HUES6 (cell line): ENCODE measurements at regions not wholly inside any gene's neighbourhood (a gene's known extent, or its start where the extent isn't known, plus 50 kb on each side); places are given as distances from the start of the nearest gene placed in this dataset.

Source experiments
- H3K27ac ChIP-seq: 2 replicates; pipeline ENCODE4 v1.7.0; 2013; ENCODE audit warnings: low read depth, mild to moderate bottlenecking, low read length, inconsistent platforms
- H3K27me3 ChIP-seq: 2 replicates; pipeline ENCODE4 v1.6.1; 2013; ENCODE audit warnings: low read length; ENCODE audit not compliant: control insufficient read depth, insufficient read depth
- H3K36me3 ChIP-seq: 2 replicates; pipeline ENCODE4 v1.6.1; 2013; ENCODE audit warnings: low read length; ENCODE audit not compliant: control insufficient read depth, insufficient read depth
- H3K4me1 ChIP-seq: 2 replicates; pipeline ENCODE4 v1.6.1; 2013; ENCODE audit warnings: low read length; ENCODE audit not compliant: control insufficient read depth, insufficient read depth
- H3K4me3 ChIP-seq: 2 replicates; pipeline ENCODE4 v1.5.1; 2013; ENCODE audit warnings: low read depth, low read length
- H3K9ac ChIP-seq: one replicate; pipeline ENCODE4 v1.6.1; 2013; ENCODE audit warnings: mild to moderate bottlenecking, low read length
- H3K9me3 ChIP-seq: 2 replicates; pipeline ENCODE4 v1.6.1; 2013; ENCODE audit warnings: low read depth, low read length; ENCODE audit not compliant: control insufficient read depth, insufficient read depth

DNA sequence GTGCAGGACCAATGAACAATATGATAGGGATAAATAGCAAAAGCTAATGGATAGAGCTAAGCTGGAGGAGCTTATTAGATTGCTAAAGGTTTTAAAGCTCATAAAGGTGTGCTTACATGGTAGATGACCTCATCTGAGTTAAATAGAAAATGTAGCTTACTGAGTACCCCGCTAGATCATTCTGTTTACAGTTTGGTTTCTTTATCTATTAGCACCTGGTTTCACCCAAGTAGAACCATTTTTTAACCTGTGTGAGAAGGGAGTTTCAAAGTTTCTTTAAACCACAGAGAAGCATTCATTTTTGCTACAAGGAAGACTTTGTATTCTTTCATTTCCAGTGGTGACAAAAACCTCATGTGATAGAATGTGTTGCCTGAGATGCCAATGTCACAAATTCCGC lies 1778.0 kb downstream of the LRRC4C start:
- Histone ChIP-seq H3K4me1 (peaks cover 8% of the 10 kb centered on the region), H3K27me3 (no peaks in the 10 kb centered on the region), H3K9me3 (peaks cover 6% of the 10 kb centered on the region), H3K36me3 (no peaks in the 10 kb centered on the region), H3K27ac (no peak overlapping the region), H3K9ac (no peak overlapping the region), H3K4me3 (no peak overlapping the region)

DNA sequence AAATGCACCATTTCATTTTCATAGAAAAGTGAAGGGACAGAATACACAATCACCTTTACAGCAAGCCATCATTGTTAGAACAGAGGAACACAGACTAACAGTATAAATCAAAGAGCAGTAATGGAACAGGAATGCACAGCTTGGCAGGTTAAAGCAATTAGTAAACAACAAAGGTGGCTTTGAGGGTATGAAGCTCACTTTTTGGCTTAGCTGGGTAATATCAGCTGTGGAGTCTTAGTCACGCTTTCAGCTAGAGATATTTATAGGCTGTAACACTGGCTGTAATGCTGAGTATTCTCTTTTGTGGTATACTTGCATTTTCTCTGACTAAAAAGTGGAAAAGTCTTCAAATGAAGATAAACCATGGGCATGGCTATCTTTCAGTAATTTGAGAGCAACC lies 1780.5 kb downstream of the LRRC4C start:
- Histone ChIP-seq H3K36me3 (no peaks in the 10 kb centered on the region), H3K27ac (no peak overlapping the region), H3K9ac (no peak overlapping the region), H3K9me3 (peaks cover 6% of the 10 kb centered on the region), H3K4me3 (no peak overlapping the region), H3K27me3 (no peaks in the 10 kb centered on the region), H3K4me1 (peaks cover 8% of the 10 kb centered on the region)

DNA sequence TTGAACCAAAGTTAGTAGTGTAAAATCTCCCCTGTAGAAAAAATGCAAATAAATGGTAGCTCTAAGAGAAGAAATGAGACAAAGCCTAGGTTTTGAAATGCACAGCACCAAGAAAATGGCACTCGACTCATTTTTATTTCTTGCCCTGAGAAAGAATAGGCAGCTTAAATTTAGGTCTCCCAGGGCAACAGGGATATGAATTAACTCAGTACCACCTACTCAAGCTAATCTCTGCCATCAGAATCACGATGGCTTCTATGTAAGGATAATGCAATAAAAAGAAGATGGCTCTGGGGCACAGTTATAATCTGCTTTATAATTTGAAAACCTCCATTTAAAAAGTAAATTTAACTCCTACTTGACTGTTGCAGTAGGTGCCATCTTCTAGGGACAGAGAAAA lies 1784.3 kb downstream of the LRRC4C start:
- H3K4me3 ChIP-seq: no peak overlapping the region
- H3K27me3 ChIP-seq: no peaks in the 10 kb centered on the region
- H3K9me3 ChIP-seq: peaks cover 6% of the 10 kb centered on the region
- H3K4me1 ChIP-seq: no peaks in the 10 kb centered on the region
- H3K27ac ChIP-seq: no peak overlapping the region
- no peaks in the 10 kb centered on the region for H3K36me3 ChIP-seq
- no peak overlapping the region for H3K9ac ChIP-seq

DNA sequence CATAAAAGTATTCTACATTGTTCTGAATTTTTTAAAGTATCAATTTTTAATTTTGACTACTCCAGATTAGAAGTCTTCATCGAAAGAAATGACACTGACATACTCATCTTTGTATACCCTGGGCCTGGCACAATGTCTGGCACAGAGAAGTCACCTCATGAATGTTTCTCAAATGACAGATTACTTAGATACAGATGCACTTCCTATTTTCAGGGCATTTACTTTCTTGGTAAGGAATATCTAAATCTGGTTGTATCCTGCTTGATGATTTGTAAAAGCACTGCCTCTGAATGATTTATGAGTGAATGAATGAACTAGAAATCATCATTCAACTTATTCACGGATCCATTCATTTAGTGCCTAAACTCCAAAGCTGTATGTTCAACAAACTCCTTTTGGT lies 1784.7 kb downstream of the LRRC4C start:
- no peaks in the 10 kb centered on the region for H3K36me3 ChIP-seq
- H3K9ac ChIP-seq: no peak overlapping the region

DNA sequence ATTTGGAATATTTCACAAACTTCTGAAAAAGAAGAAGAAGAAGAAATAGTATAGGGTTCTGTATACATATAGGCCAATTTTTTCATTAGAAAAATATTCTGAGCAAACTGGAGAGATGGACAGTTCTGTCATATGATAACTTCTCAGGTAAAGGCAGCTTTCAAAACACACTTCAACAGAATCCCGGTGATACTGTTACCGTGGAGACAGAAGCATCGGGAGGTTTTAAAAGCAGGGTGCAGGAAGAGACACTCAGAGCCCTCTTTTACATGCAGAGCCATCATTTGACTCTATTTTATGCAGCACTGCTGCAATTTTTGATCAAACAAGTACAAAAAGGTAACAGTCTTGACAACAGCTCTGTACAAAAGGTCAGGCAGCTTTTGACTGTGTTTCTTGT lies 1785.4 kb downstream of the LRRC4C start:
- Histone ChIP-seq H3K4me1 (no peaks in the 10 kb centered on the region), H3K9ac (no peak overlapping the region), H3K36me3 (no peaks in the 10 kb centered on the region), H3K27me3 (no peaks in the 10 kb centered on the region), H3K4me3 (no peak overlapping the region), H3K9me3 (no peaks in the 10 kb centered on the region), H3K27ac (no peak overlapping the region)

More for the DNA sequence above, 1784.7 kb downstream of the LRRC4C start:
- Histone ChIP-seq H3K27ac (no peak overlapping the region), H3K27me3 (no peaks in the 10 kb centered on the region), H3K9me3 (peaks cover 2% of the 10 kb centered on the region), H3K4me3 (no peak overlapping the region), H3K4me1 (no peaks in the 10 kb centered on the region)

DNA sequence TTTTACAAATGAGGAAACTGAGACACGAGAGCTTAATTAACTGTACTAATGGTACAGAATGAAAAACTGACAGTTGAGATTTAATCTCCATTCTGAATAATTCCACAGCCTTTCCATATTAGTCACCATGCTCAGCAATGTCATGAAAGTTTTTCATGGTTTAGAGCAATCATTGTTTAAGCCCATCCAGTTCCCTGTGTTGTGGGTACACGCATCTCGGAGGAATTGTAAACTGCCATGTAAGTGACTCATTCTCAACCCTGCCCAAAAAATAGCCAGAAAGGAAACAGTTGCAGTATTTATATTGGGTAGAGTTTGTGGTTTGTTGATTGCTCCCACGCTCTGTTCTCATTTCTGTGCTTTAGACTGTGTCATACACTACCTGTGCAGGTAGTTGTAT lies 1790.8 kb downstream of the LRRC4C start:
- H3K9ac ChIP-seq: no peak overlapping the region
- no peak overlapping the region for H3K27ac ChIP-seq
- no peak overlapping the region for H3K4me3 ChIP-seq
- H3K27me3 ChIP-seq: no peaks in the 10 kb centered on the region
- H3K36me3 ChIP-seq: no peaks in the 10 kb centered on the region
- no peaks in the 10 kb centered on the region for H3K4me1 ChIP-seq
- H3K9me3 ChIP-seq: peaks cover 5% of the 10 kb centered on the region; the same call in 1 of the 2 replicates

DNA sequence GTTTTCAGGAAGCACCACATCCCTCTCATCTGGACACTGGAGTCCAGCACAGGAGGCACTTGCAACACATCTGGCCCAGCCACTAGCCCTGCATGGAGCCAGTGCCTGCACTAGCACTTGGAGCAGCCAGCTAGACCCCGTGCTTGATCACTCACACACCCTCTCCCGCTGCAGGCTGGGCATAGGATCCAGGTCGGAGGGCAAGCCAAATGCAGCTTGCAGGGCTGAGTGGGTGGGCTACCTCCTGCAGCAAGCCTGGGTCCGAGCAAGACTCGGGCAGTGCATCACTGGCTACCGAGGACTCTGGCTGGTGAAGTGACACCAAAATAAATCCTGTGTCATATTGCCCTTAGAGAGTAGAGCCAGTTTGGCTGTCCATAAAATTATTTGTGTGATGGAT lies 1795.4 kb downstream of the LRRC4C start:
- Histone ChIP-seq H3K36me3 (no peaks in the 10 kb centered on the region), H3K27me3 (no peaks in the 10 kb centered on the region), H3K4me1 (no peaks in the 10 kb centered on the region), H3K27ac (no peak overlapping the region), H3K4me3 (no peak overlapping the region), H3K9ac (no peak overlapping the region), H3K9me3 (peaks cover 9% of the 10 kb centered on the region; the same call in 1 of the 2 replicates)

DNA sequence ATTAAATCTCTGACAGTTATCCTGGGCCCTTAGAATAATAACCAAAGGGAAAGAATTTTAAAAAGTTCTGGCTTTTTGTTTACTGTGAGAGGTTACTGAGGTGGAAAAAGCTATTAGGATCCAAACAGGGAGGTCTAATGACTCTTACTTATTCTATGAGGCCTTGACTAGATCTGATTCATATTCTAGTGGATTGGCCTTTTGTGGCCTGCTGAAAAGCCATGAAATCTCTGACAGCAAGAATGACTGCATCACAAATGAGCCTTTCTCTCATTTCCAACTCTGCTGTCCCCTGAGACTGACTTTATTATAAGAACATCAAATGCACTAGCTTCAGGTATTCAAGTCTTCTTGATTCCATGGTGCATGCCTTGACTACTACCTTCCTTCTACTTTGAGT lies 1797.6 kb downstream of the LRRC4C start:
- Histone ChIP-seq H3K9ac (no peak overlapping the region), H3K4me3 (no peak overlapping the region), H3K27ac (no peak overlapping the region), H3K36me3 (no peaks in the 10 kb centered on the region), H3K27me3 (no peaks in the 10 kb centered on the region), H3K4me1 (no peaks in the 10 kb centered on the region), H3K9me3 (peaks cover 9% of the 10 kb centered on the region; the same call in 1 of the 2 replicates)

DNA sequence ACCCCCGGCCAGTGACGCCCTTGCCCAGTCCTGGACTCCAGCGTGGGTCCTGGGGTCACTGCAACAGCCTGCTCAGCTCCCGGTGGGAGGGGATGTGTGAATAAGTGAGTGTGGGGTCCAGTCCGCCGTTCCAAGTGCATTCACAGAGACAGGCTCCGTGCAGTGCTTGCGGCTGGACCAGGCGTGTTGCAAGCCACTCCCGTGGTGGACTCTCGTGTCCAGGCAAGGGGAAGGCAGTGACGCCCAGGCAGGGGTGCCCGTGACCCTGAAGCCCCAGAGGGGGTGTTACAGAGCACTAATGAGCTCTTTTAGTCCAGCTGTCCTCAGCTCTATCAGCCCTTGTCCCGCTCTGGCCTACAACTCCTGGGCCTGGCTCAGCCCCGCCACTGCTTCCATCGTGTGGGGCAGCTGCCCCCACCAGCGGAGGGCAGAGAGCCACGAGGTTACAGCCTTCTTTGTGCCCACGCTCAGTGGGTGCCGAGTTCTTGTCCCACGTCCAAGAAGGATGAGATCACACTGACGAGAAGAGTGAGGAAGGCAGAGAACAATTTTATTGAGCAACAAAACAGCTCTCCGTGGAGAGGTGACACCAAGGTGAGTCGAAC lies 1807.5 kb downstream of the LRRC4C start:
- Histone ChIP-seq H3K9me3 (no peaks in the 10 kb centered on the region), H3K4me3 (no peak overlapping the region), H3K9ac (no peak overlapping the region), H3K27ac (no peak overlapping the region), H3K4me1 (no peaks in the 10 kb centered on the region), H3K36me3 (no peaks in the 10 kb centered on the region), H3K27me3 (no peaks in the 10 kb centered on the region)

DNA sequence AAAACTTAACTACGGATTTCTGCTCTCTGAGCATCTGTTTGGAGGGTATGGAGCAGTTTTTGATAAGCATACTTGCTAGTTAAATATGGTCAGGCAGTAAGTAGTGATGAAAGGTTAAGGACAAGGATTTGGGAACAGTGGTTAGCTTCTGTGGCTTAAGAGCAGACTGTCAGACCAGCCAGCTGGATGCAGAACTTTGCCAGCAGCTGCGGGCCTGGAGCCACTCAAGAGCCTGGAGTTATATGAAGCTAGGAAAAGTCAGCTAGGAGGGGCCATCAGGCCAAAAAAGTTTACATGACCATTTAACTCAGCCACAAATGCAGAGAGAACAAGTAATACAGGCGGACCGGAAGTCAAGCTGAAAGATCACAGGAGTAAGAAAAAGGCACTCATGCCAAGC lies 1817.7 kb downstream of the LRRC4C start:
- no peak overlapping the region for H3K4me3 ChIP-seq
- H3K4me1 ChIP-seq: no peaks in the 10 kb centered on the region
- no peak overlapping the region for H3K27ac ChIP-seq
- no peaks in the 10 kb centered on the region for H3K27me3 ChIP-seq
- no peaks in the 10 kb centered on the region for H3K9me3 ChIP-seq
- no peaks in the 10 kb centered on the region for H3K36me3 ChIP-seq
- H3K9ac ChIP-seq: no peak overlapping the region

DNA sequence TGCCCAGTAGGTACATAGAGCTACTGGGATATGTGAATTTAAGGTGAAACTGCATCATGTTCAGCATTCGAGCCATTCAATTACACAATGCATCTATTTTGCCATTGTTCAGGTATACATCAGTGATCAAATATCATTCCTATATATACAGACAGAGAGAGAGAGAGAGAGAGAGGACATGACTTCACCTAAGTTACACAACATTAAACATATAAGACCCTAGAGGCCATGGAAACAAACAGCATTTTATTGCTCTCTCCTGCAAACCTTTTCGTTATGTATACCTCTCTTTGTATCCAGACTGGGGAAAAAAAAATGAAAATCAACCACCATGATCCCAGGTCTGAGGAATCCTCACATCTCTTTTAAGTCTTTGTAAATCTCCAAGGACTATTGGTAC lies 1829.1 kb downstream of the LRRC4C start:
- Histone ChIP-seq H3K4me1 (no peaks in the 10 kb centered on the region), H3K27ac (no peak overlapping the region), H3K9me3 (no peaks in the 10 kb centered on the region), H3K36me3 (no peaks in the 10 kb centered on the region), H3K4me3 (no peak overlapping the region), H3K9ac (no peak overlapping the region), H3K27me3 (no peaks in the 10 kb centered on the region)

DNA sequence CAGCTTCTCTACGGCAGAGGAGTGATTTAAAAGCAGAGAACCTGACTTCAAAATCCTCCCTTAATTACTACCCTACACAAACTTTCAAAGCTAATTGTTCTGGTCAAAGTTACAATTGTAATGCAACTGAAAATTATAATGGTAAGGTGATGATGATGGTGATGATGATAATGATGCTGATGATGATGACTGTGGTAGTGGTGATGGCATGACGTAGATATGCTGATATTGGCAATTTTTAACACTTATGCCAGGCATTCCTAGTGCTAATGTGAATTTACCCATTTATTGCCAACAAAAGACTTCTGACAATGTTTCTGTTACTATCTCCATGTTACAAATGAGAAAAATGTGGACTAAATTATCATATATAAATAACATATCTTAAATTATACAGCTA lies 1831.1 kb downstream of the LRRC4C start:
- Histone ChIP-seq H3K4me3 (no peak overlapping the region), H3K4me1 (no peaks in the 10 kb centered on the region), H3K9ac (no peak overlapping the region), H3K9me3 (no peaks in the 10 kb centered on the region), H3K36me3 (no peaks in the 10 kb centered on the region), H3K27me3 (no peaks in the 10 kb centered on the region), H3K27ac (no peak overlapping the region)
